ENCODE measurements at regions not wholly inside any gene's neighbourhood (a gene's known extent, or its start where the extent isn't known, plus 50 kb on each side); places are given as distances from the start of the nearest gene placed in this dataset.
"Not testable (repeated sequence)": the region's sequence is repeated elsewhere in the genome, so short reads cannot be mapped to it uniquely, and the experiment has no call there.

DNA sequence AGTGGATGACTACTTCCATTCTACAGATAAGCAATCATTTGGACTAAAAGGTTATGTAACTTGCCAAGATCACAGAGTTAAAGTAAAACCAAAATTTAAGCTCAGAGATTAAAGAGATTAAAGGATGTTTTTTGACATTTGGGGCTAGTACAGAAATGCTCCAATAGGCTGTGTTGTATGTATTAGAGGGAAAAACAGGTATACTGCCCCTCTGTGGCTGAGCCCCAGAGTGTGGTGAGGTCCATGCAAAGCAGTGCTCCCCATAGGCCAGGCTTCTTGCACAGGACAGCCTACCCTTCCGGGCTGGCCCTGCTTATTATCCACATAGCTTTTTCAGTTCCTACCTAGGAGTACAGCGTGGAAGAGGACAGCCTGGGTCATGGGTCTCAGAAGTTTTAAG, 322.8 kb downstream of the POM121L12 start:
- DNase-seq (ENCODE audit: low read depth, low spot score) = no peak

DNA sequence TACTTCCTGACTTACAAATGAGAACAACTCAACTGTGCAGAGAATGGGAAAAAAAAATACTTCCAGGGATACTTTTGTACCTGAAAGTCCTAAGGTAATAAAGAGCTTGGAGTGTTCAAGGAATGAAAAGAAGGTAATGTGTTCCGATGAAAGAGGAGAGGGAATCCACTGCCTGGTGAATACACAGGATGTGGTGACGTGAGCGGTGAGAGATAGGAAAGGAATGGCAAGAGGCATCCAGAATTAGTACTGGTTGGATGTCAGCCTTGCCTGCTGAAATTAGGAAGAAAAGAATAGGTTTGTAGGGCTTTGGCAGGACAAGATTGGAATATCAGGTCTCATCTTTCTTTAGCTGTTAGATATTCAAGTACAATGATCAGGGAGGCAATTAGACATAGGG, 347.7 kb downstream of the POM121L12 start:
- DNase-seq (ENCODE audit: low read depth, low spot score) = no peak
- no peak overlapping the region for H3K27ac ChIP-seq

More for the DNA sequence above, 322.8 kb downstream of the POM121L12 start:
- H3K27ac ChIP-seq = no peak overlapping the region

DNA sequence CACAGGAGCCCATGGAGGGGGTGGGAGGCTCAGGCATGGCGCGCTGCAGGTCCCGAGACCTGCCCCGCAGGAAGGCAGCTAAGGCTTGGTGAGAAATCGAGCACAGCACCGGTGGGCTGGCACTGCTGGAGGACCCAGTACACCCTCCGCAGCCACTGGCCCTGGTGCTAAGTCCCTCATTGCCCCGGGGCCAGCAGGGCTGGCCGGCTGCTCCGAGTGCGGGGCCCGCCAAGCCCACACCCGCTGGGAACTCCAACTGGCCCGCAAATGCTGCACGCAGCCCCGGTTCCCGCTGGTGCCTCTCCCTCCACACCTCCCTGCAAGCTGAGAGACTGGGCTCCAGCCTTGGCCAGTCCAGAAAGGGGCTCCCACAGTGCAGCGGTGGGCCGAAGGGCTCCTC, 349.8 kb downstream of the POM121L12 start:
- not testable (repeated sequence) for H3K27ac ChIP-seq; DNase-seq (ENCODE audit: low read depth, low spot score)

DNA sequence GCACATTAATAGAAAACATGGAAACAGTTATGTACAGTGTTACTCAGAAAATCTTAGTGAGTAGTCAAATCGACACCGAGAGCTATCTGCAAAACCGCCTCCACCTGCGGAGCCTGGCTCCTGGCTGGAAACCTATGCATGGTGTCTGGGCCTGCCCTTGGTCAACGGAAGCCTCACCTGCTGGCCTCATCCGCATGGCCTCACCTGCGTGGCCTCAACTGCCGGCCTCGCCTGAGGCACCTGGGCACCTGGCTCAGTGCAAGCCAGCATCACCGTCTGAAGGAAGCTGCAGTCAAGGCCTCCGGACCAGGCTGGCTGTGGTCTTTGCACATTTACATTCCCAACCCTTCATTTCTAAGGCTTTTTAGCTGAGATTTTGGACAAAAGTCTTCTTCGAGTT, 352.1 kb downstream of the POM121L12 start:
- no peak overlapping the region for H3K27ac ChIP-seq
- no peak for DNase-seq (ENCODE audit: low read depth, low spot score)

DNA sequence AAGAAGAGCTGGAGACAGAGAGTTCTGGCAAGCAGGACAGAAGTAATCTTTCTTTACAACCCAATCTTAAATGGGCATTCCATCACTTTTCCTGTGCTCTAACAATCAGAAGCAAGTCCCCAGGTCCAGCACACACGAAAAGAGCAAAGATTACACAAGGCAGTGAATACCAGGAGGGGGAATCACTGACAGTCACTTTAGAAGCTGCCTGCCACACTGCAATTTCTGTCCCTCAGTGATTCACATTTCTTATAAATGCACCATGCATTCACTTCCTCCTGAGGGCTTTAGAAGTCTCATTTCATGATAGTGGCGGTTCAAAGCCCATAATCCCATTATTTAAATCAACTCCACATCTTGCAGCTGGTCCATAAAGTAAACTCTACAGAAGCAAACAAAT, 362.5 kb downstream of the POM121L12 start:
- no peak for DNase-seq (ENCODE audit: low read depth, low spot score)
- H3K27ac ChIP-seq = no peak overlapping the region

DNA sequence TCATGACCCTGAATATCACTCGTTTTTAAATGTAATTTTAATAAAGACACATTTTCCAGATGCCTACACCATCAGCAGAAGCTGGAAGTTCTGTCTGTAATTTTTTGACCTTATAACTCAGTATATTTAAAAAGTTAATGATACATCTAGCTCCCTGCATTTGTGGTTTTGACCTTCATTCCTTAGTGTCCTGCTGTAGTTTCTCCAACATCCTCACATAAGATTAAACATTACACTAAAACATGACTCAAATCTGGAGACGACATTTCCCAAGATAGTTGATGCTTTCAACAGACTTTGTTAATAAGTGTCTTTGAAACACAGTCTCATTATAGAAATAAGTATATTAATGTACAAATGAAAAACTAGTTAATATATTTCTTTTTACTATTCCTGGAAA, 363.1 kb downstream of the POM121L12 start:
- H3K27ac ChIP-seq = no peak overlapping the region
- no peak for DNase-seq (ENCODE audit: low read depth, low spot score)

DNA sequence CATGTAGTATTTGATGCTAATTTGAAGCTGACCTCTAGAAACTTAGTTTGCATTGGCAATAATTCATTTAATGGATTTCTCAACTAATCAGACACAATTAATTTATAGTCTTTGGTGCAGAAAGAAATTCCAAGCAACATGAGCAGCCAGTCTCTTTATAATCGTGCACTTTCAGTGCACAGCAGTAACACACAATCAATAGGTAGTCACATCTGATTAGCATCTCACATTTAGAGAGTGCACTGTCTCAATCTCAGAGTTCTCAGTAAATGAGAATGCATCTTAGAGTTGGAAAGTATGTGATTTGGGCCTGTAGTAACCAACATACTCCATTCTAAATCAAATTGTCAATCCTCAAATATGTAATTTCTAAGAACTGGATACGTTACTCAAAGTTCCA, 377.6 kb downstream of the POM121L12 start:
- no peak overlapping the region for H3K27ac ChIP-seq
- no peak for DNase-seq (ENCODE audit: low read depth, low spot score)

DNA sequence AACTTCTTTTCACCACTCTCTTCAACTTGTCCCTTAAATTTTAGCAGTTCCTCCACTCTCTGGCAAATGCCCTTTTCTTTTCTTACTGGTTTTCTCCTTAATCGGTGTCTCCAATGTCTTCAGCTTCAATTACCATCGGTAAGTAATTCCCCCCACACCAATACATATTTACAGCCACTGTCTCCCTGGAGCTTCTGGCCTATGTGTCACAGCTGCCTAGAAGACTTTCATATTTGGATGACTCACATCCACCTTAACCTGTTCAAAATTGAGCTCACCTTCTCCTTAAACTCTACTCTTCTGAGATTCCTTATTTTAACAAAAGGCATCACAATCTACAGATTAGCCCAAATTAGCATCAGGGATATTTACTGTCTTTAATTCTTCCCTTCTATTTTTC, 380.4 kb downstream of the POM121L12 start:
- H3K27ac ChIP-seq = no peak overlapping the region
- DNase-seq (ENCODE audit: low read depth, low spot score) = no peak

DNA sequence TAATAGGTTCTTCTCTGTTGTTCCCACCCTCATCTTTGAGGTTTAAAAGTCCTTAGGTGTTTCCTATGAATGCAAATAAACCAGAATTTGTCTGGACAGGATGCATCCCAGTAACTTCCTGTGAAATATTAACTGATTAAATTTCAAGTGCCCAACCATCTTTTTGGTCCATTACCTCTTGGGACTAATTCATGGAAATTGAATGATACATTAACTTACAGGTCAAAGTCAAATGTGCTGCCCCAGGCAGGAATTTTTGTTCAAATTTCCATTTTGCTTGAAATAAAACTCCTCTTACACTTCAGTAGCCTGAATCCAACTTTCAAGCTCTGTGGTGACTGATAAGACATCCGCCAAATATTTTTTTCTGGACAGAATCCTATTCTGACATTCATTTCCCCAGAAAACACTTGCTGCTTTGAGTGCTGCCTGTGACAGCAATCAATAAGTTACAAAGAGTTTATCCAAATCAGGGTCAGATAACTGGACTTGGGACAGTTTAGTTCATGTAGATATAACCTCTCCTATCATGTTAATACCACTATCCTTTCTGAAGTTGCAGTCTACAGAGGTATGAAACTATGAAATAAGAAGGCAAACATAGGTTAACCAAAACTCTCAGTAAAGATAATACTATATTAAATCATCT, 383.5 kb downstream of the POM121L12 start:
- DNase-seq (ENCODE audit: low read depth, low spot score) = no peak
- no peak overlapping the region for H3K27ac ChIP-seq

DNA sequence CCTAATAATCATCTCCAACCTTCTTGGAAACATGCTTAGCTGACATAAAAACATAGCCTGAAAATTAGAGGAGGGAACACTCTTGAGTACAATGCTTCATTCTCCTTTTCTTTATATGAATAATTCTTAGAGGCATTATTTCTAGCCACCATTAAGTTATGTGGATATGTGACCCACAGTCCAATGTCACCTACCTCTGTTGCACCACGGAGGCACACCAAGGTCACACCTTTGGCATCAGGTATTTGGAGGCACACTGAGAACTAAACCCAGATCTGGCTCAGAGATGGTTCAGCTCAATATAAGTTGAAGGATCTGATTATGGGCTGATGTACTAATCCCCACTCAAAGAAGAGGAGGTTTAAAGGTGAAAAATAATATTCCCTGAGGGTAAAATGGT, 385.1 kb downstream of the POM121L12 start:
- no peak overlapping the region for H3K27ac ChIP-seq
- DNase-seq (ENCODE audit: low read depth, low spot score) = no peak

DNA sequence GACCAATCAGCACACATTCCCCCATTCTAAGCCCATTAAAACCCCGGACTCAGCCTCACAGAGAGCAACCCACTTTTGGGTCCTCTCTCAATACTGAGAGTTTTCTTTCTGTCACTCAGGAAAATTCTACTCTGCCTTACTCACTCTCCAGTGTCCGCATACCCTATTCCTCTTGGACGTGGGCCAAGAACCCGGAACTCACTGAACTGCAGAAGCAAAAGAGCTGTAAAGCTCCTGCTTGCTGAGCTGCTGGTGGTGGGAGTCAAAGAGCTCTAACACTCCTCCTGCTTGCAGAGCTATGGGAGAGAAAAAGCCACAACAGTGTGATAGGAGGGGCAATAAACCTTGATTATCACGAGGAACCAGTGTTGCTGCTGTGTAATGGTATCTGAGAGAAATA, 386.9 kb downstream of the POM121L12 start:
- no peak for DNase-seq (ENCODE audit: low read depth, low spot score)
- H3K27ac ChIP-seq = no peak overlapping the region

DNA sequence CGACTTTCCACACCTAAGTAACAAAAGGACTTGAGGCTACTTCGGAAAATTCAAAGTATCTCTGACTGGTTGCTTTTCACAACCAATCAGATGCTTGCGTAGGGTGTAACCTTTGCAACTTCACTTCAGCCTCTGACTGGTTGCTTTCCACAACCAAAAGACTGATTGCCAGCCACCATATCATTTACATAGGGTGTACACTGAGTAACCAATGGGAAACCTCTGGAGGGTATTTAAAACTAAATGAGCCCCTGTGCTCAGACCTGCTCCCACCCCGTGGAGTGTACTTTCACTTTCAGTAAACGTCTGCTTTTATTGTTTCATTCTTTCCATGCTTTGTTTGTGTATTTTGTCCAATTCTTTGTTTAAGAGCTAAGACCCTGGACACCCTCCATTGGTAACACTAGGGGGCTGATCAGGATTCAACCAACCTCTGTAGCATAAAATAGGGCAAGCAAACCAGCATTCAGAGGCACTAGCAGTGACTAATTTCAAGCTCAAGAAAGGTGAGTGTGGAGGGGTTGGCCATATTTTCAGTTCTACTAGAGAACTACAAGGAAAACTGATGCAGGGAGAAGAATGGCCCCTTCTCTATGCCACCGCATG, 390.8 kb downstream of the POM121L12 start:
- DNase-seq (ENCODE audit: low read depth, low spot score) = no peak
- no peak overlapping the region for H3K27ac ChIP-seq

DNA sequence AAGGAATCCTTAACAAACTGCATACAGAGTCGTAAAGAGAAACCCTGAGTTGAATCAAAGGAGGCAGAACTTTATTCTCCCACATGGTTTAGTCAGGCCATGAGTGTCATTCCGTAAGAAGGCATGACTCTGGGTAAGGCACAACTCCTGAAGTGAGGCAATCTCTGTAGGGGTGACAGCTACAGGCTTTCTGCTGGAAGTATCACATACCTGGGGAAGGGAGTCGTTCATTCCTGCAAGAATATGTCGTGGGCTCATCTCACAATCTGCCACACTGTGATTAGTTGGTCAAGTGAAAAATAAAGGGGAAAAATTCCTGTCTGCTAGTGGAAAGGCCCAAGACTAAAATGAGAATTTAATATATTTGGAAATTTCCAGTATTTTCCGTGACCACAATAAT, 392.6 kb downstream of the POM121L12 start:
- H3K27ac ChIP-seq = no peak overlapping the region
- DNase-seq (ENCODE audit: low read depth, low spot score) = no peak

DNA sequence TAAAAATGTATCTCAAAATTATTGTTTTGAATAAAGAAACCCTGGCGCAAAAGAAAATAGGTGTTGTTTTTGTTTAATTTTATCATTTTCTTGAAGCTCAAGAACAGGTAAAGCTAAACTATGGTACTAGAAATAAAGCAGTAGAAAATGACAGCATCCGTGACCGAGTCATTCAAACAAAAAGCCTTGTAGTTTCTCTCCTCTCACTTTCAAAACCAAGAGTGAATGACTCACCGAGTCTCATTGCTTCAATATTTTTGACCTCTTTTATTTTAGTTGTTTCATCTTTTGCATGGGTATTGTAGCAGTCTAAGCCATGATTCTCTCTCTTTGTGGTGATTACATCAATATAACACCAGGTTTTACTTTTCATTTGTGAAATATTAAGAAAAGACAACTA, 396.5 kb downstream of the POM121L12 start:
- no peak for DNase-seq (ENCODE audit: low read depth, low spot score)

DNA sequence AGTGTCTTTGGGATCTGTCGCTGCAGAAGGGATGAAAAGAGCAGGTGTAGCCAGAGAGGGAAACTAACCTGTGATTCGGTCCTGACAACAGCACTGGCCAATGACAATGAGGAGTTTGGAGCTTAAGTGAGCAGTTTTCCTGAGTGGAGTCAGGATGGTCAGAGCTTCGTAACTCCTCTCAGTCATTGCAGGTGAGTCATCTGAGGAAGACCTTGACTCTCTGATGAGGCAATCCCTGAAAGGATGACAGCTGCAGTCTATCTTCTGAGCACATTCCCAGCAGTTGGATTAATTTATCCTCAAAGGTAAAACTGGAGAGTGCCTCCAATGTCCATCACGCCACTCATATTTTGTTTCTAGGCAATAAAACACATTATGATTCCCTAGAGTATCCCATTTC, 401.9 kb downstream of the POM121L12 start:
- DNase-seq (ENCODE audit: low read depth, low spot score) = no peak
- no peak overlapping the region for H3K27ac ChIP-seq

More for the DNA sequence above, 396.5 kb downstream of the POM121L12 start:
- no peak overlapping the region for H3K27ac ChIP-seq

DNA sequence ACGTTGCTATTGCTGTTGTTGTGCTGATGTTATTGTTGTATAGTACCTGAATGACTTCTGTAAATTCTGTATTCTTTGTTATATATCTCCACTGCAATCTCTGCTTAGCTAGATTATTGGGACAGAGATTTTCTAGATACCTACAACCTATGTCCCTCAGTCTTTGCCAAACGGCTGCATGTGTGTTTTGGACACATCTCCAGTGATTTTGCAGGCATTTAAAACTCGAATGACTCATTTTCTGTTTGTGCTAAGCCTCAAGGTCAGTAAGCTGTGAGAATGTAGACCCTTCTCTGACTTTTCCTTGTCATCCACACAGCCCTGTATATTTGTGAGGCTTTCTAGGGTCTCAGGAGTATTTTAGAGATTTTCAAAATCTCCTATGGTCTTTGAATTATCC, 410.7 kb downstream of the POM121L12 start:
- no peak overlapping the region for H3K27ac ChIP-seq
- no peak for DNase-seq (ENCODE audit: low read depth, low spot score)

DNA sequence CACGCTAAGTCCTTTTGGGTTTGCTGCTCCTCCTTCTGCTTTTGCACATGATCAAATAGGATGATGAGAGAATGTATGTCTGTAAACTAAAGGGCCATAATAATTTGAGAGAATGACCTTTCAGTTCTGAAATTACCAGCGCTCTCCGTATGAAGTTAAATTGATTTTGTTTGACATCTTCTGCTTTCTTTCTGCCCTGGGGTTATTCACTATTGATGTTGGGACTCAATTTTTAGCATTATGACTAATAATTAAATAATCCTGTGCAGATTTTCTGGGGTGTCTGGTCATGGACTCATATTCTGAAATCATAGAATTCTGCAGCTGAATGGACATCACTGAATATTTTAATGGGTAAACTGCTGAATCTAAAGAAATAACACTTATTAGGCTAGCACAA, 423.2 kb downstream of the POM121L12 start:
- no peak overlapping the region for H3K27ac ChIP-seq
- DNase-seq (ENCODE audit: low read depth, low spot score) = no peak

DNA sequence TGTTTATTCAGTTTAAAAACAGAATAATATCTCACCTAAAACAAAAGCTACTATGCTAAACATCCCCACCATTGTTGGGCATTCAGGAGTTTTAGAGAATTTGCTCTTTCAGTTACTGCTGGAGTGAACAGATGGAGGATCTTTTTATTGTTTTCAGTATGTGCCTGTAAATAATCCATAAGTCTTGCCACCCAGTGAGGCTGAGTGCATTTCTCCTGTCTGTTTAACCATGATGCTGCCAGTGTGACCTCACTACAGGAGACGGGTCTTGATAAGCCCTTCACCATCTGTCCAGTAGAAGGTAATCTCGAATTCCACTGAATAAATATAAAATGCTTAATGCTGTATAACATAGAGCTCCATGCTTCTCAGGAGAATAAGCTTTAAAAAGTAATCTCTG, 430.9 kb downstream of the POM121L12 start:
- DNase-seq (ENCODE audit: low read depth, low spot score) = no peak
- no peak overlapping the region for H3K27ac ChIP-seq

DNA sequence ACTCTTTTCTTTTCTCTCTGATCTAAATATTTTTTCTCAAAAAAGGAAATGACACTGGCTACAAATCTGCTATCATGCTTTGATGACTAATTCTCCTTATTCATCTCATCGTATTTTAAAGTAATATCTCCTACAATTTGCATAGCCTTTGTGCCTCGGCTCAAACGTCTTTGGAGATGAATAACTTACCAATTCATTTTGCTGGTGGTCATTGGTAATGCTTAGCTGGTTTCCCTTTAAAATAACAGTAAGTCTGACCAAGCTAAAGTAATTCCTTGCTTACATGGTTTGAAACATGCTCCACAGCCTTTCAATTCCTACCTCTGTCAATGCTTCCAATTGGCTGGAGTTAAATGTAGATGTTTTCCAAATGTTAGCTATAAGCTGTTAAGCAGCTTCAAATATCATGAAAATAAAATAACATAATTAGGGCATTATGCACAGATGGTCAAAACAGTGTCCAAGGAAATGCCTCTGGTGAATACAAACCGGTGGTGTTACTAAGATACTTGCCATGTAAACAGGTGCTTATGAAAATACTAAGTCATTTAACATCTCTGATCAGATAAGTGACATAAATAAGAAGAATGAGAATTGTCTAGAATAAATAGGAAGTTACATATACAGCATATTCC, 435.0 kb downstream of the POM121L12 start:
- DNase-seq (ENCODE audit: low read depth, low spot score) = no peak

DNA sequence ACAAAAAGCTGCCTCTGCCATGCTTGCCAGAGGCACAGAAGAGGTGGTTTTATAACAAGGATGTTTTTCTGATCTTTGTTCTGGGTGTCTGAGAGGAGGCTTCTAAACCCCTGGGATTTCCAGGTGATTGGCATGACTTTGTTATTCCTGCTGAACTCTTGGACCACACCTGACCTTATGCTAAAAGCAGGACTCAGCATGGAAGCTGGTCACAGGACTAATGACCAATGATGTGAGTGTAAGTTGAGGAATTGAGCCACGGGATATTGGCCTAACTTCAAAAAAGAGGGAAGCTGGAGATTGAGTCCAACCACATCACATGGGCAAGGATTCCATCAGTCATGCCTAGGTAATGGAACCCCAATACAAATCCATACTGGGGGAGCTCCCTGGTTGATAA, 437.9 kb downstream of the POM121L12 start:
- no peak for DNase-seq (ENCODE audit: low read depth, low spot score)
- H3K27ac ChIP-seq = no peak overlapping the region

More for the DNA sequence above, 435.0 kb downstream of the POM121L12 start:
- H3K27ac ChIP-seq = no peak overlapping the region

DNA sequence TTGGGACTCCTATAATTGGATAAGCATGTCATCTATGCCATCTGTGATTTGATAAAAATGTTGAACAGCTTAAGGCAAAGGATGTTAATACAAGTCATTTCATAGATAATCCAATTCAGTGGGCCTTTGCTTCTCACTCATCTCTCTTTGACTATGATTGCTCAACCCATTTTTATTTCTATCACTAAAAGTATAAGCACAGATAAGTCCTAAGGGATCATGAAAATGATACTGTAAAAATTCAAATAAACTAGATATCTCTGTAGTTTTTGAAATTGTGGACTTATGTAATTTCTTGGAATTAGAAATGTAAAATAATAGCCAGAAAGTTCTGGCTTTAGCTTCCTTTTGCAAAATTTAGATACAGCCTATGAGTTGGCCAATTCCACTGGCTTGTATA, 440.3 kb downstream of the POM121L12 start:
- H3K27ac ChIP-seq = no peak overlapping the region

DNA sequence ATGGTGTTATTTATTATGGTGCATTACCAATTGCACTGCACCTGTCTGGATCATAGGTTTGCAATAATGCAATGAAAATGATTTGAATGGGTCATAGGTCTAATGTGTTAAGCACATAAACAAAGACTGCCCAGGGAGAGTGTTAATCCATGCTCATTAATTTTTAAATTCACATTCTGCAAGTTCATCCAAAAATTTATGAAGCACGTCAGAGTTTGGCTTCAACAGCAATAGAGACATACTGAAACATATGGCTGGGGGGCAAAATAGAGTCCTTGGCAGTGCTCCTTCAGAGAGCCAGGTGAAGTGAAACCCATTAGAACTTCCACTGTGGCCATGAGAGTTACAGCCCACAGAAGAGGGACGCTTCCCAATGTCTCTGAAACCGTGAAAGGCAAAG, 441.1 kb downstream of the POM121L12 start:
- no peak overlapping the region for H3K27ac ChIP-seq
- no peak for DNase-seq (ENCODE audit: low read depth, low spot score)

More for the DNA sequence above, 440.3 kb downstream of the POM121L12 start:
- no peak for DNase-seq (ENCODE audit: low read depth, low spot score)
